Effector memory CD8-positive, alpha-beta T cell (primary cell): ENCODE measurements at regions not wholly inside any gene's neighbourhood (a gene's known extent, or its start where the extent isn't known, plus 50 kb on each side); places are given as distances from the start of the nearest gene placed in this dataset.
"Not testable (repeated sequence)": the region's sequence is repeated elsewhere in the genome, so short reads cannot be mapped to it uniquely, and the experiment has no call there.

Experiments used
- ATAC-seq: fragments of 150-1000 bp; cut with Tn5 transposase; replicated peaks from 2 replicates; pipeline ENCODE4 v1.10.0; 2021; ENCODE audit warnings: mild to moderate bottlenecking, moderate library complexity
- DNase-seq, 3 experiments: peaks; one replicate each; pipeline ENCODE4 v3.0.0; 2021
- H3K27ac Mint-ChIP-seq, 2 donors: one replicate each; pipeline ENCODE4 v1.8.0; 2022; ENCODE audit warnings: mild to moderate bottlenecking in 2 of 2, mixed read lengths in 2 of 2, moderate library complexity in 2 of 2
- H3K27me3 Mint-ChIP-seq, 2 donors: one replicate each; pipeline ENCODE4 v1.8.0; 2022; ENCODE audit warnings: mixed read lengths in 2 of 2
- H3K36me3 Mint-ChIP-seq: one replicate; pipeline ENCODE4 v1.8.0; 2022; ENCODE audit warnings: mild to moderate bottlenecking, moderate library complexity, mixed read lengths; ENCODE audit not compliant: insufficient read depth
- H3K4me1 Mint-ChIP-seq, 2 donors: one replicate each; pipeline ENCODE4 v1.8.0; 2022; ENCODE audit warnings: low read depth in 2 of 2, mixed read lengths in 2 of 2
- H3K4me3 Mint-ChIP-seq, 2 donors: one replicate each; pipeline ENCODE4 v1.8.0; 2022; ENCODE audit warnings: mild to moderate bottlenecking in 2 of 2, mixed read lengths in 2 of 2, moderate library complexity in 2 of 2
- H3K9me3 Mint-ChIP-seq, 2 donors: one replicate each; pipeline ENCODE4 v1.8.0; 2022; ENCODE audit warnings: mixed read lengths in 2 of 2

DNA sequence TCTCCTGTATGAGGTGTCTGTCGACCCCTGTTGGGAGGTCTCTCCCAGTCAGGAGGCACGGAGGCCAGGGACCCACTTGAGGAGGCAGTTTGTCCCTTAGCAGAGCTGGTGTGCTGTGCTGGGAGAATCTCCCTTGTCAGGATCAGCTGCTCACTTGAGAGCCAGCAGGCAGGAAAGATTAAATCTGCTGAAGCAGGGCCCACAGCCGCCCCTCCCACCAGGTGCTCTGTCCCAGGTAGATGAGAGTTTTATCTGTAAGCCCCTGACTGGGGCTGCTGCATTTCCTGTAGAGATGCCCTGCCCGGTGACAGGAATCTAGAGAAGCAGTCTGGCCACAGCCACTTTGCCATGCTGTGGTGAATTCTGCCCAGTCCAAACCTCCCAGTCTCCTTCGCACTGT lies 64.7 kb upstream of the SLC7A14 start:
- DNase-seq, H3K36me3 Mint-ChIP-seq, H3K4me1 Mint-ChIP-seq, H3K4me3 Mint-ChIP-seq, H3K27ac Mint-ChIP-seq, ATAC-seq, H3K9me3 Mint-ChIP-seq: not testable (repeated sequence)
- H3K27me3 Mint-ChIP-seq, result peaks cover 13 to 48% of the 10 kb centered on the region in 2 donors

DNA sequence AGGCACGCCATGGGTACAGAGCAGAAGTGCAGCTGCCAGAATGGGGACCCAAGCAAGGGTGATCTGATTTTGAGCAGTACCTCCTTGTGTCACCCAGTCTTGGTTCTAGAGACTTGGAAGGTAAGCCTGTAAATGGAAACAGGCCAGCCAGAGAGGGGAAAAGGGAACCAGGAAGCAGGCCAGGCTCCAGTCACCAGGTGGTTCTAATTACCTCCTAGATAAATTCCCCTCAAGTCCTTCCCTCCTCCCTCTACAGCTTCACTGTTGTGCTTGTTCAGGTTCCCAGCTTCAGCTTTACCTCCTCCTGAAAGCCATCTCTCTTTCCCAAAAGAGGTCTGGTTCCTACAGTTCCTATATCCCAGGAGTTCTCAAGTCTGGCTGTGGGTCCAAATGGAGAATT lies 58.8 kb upstream of the SLC7A14 start:
- Mint-ChIP-seq H3K27ac (no peak overlapping the region), H3K36me3 (no peaks in the 10 kb centered on the region), H3K4me3 (no peak overlapping the region), H3K9me3 (no peaks in the 10 kb centered on the region), H3K4me1 (no peaks in the 10 kb centered on the region), H3K27me3 (peaks cover 7 to 18% of the 10 kb centered on the region in 2 donors)
- DNase-seq (no peak), ATAC-seq (no peak)

DNA sequence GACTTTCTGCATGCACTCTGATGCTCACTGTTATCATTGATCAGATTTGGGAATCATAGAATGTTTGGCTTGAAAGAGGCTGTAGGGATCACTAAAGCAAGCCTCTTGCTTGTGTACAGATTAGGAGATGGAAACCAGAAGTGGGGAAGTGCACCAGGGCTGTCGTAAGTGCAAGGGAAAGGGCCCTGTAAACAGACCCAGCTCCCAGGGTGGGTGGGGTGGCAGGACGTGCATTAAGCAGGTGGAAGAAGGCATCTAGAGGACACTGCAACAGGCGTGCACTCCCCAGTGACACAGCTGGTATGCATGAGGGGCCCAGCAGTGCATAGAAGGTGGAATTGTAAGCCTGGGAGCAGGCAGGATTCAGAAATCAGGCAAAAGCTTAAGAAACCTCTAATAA lies 58.0 kb upstream of the SLC7A14 start:
- Mint-ChIP-seq H3K27me3 (peaks cover 7 to 11% of the 10 kb centered on the region in 2 donors), H3K9me3 (no peaks in the 10 kb centered on the region), H3K27ac (no peak overlapping the region), H3K4me1 (no peaks in the 10 kb centered on the region), H3K36me3 (no peaks in the 10 kb centered on the region), H3K4me3 (no peak overlapping the region)
- ATAC-seq, result no peak
- DNase-seq, result no peak

DNA sequence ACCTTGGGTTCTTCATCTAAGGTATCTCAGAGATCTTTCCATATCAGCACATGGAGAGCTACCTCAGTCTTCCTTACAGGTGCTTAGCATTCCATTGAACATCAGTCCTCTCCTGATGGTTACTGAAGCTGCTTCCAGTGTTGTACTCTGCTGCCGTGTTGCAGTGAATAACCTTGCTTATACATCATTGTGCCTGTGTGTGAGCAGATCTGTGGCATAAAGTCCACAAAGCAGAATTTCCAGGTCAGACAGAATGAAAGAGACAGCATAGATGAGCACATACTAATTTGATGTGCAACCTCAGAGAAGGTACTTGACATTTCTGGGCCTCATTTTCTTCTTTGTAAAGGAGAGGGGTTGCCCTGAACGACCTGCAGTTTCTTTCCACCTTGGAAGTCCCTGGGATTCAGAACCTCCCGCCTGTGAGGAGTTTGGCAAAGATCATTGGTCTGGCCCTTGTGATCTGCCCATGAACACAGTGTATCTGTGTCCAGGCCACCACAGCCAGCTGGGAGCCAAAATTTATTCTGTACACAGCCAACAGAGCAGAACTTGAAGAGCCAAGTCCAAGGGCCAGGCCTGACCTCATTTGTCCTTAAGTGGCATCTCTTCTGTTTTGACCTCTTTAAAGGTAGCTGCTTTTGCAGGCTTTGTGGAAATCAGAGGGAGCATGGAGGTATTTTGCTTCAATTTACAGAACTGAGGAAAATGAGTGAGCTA lies 57.2 kb upstream of the SLC7A14 start:
- Mint-ChIP-seq H3K36me3 (no peaks in the 10 kb centered on the region), H3K4me1 (no peaks in the 10 kb centered on the region), H3K27me3 (peaks cover 4 to 11% of the 10 kb centered on the region in 2 donors), H3K9me3 (no peaks in the 10 kb centered on the region), H3K27ac (no peak overlapping the region), H3K4me3 (no peak overlapping the region)
- DNase-seq, result no peak
- ATAC-seq, result no peak

DNA sequence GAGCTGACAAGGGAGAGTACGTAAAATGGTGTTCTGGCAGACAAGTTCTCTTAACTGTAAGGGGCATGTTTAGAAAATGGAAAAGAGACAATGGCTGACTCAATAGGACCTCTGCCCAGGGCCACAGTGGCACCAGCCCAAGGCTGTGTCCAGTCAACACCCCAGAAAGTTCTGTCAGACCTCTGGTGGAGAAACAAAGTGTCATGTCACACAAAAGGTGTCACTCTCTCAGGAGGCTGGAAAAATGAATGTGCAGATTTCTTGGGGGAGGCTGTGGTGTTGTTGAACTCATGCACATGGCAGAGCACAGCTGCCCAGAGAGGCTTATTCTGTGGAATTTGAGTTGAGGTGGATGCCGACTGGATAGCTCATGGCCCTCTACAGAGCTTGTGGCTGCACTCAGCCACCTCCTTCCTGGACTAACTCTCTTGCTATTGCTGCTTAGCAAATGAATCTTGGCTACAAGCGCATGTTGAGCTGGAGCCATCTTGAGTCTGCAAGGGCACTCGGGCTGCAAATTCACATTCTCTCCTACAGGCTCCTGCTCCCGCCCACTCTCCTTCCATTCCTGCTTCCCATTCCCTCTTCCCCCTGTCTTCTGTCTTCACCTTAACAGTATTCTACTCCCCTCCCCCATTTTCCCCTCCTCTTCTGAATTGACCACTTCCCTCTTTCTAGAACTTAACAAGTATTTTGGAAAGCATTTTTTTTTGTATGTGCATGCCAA lies 55.8 kb upstream of the SLC7A14 start:
- Mint-ChIP-seq H3K9me3 (no peaks in the 10 kb centered on the region), H3K4me3 (no peak overlapping the region), H3K4me1 (no peaks in the 10 kb centered on the region), H3K27ac (no peak overlapping the region), H3K36me3 (no peaks in the 10 kb centered on the region), H3K27me3 (peaks cover 3 to 16% of the 10 kb centered on the region in 2 donors)
- DNase-seq, result no peak
- no peak for ATAC-seq

DNA sequence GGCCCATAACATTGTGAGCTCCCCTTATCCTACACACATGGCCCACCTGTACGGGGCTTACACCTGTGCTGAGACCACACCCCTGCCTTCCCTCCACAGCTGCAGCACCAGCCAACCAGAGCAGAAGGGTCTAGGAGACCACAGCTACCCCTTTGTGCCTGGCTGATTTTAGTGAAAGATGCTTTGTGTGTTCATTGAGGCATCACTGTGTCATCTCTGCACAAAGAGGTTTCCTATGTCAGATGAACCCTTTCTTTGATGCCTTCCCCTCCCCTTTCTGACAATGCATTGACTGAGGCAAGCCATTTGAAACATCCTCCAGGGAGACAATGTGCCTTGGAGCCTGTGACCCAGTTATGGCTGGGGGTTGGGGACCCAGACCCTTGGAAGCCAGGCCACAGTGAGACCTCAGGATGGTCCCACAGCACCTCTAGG lies 54.9 kb upstream of the SLC7A14 start:
- no peaks in the 10 kb centered on the region for H3K4me1 Mint-ChIP-seq
- H3K9me3 Mint-ChIP-seq, result no peaks in the 10 kb centered on the region
- ATAC-seq, result no peak
- no peaks in the 10 kb centered on the region for H3K36me3 Mint-ChIP-seq
- DNase-seq, result no peak
- peaks cover 12 to 24% of the 10 kb centered on the region in 2 donors for H3K27me3 Mint-ChIP-seq
- H3K4me3 Mint-ChIP-seq, result no peak overlapping the region
- H3K27ac Mint-ChIP-seq, result no peak overlapping the region

DNA sequence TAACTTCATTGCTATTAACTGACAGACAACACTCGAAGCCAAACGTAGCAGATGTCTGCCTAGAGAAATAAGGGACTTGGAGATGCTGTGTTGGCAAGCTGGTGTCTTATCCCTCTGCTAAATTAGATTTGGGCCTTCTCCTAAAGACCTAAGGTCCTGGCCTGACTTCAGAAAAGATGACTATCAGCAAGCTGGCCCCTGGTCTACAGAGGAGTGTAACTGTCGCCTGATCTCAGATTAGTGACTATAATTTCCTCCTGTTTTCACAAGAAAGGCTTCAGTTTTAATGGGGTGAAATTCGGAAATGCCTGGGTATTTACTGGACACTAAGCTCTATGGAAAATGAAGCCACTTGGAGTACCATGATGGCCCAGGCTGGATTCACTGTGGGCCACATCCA lies 53.1 kb upstream of the SLC7A14 start:
- H3K27me3 Mint-ChIP-seq, result peaks cover 23 to 27% of the 10 kb centered on the region in 2 donors
- H3K27ac Mint-ChIP-seq, result no peak overlapping the region
- H3K4me1 Mint-ChIP-seq, result no peaks in the 10 kb centered on the region
- no peaks in the 10 kb centered on the region for H3K9me3 Mint-ChIP-seq
- no peaks in the 10 kb centered on the region for H3K36me3 Mint-ChIP-seq
- no peak overlapping the region for H3K4me3 Mint-ChIP-seq
- ATAC-seq, result no peak
- no peak for DNase-seq

DNA sequence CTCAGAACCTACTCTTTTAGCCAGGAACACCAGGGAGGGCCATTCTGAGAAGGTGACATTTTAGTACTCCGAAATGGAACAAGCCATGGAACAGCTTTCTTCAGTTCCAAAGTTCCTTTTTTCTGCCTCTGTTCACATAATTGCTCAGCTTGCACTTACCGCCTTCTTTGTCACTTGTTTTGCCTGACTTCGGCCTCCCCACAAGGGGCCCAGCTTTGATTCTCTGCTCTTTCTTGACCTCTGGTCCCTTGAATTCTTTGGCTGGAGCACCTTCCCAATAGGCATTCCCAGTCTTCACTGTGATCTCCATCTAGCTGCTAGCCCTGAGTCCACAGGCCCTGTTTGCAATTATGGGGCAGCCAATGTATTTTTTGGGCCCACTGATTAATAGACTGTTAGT lies 51.4 kb upstream of the SLC7A14 start:
- Mint-ChIP-seq H3K4me1 (no peaks in the 10 kb centered on the region), H3K27ac (no peak overlapping the region), H3K4me3 (no peak overlapping the region), H3K36me3 (no peaks in the 10 kb centered on the region), H3K9me3 (no peaks in the 10 kb centered on the region), H3K27me3 (peaks cover 22 to 27% of the 10 kb centered on the region in 2 donors)
- no peak for ATAC-seq
- no peak for DNase-seq

DNA sequence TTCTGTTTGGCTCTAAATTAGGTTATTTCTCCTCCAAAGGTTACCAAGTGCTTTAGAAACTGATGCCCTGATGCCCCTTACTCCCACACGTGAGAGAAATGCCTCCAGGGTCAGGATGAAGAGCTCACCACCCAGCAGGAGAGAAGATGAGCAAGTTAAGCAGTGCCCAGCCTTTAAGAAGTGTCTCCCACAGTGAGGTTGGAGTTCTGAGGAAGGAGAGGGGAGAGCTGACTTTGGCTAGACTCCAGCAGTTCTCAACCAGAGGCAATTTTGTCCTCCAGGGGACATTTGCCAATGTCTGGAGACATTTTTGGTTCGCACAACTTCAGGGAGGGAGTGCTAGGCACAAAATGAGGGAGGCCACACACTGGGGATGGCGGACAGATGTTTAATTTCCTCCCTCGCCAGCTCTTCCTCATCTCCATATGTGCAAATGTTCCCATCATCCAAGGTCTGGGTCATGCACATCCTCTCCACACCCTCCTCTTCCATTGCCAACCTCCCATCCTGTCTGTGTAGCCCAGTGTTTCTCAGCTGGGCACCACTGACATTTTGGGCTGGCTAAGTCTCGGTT lies 50.6 kb upstream of the SLC7A14 start:
- H3K4me1 Mint-ChIP-seq, result no peaks in the 10 kb centered on the region
- DNase-seq (no peak), ATAC-seq (no peak)
- no peak overlapping the region for H3K27ac Mint-ChIP-seq
- H3K9me3 Mint-ChIP-seq, result no peaks in the 10 kb centered on the region
- H3K4me3 Mint-ChIP-seq, result no peak overlapping the region
- H3K27me3 Mint-ChIP-seq, result peaks cover 22 to 27% of the 10 kb centered on the region in 2 donors
- no peaks in the 10 kb centered on the region for H3K36me3 Mint-ChIP-seq
